D721Med (cell line): ENCODE measurements at regions not wholly inside any gene's neighbourhood (a gene's known extent, or its start where the extent isn't known, plus 50 kb on each side); places are given as distances from the start of the nearest gene placed in this dataset.

Source experiments
- DNase-seq: peaks from one replicate; pipeline ENCODE4 v3.0.0; 2011; ENCODE audit warnings: low spot score; ENCODE audit not compliant: insufficient read length
- FAIRE-seq: peaks from 2 replicates; lab custom pipeline; 2011; peaks lifted over from hg19 to GRCh38; lab: Jason Lieb, UNC
- TF ChIP-seq, protein P1 (sequence below): IDR thresholded peaks from 2 replicates; pipeline ENCODE4 v1.5.1; 2012; ENCODE audit warnings: mild to moderate bottlenecking, control low read depth; ENCODE audit not compliant: insufficient read depth; ENCODE audit errors: missing control alignments

DNA sequence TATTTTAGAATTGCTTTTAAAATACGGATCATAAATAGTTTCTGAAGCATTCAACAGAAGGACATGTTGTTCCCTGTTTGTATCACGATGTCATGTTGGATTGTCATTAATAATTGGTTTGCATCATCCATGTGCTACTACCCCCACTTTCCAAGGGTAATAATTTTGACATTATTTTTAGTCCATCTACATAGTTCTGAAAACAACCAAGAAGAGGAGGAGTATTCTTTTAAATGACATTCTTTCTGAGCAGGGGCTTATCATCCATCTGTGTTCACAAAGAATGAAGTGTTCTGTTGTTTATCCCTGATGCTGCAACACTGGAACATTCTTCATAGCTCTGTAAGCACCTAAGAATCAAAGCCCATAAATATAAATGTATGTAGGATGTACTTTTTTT lies 151.0 kb upstream of the CITED2 start:
- TF ChIP-seq, protein P1, sequence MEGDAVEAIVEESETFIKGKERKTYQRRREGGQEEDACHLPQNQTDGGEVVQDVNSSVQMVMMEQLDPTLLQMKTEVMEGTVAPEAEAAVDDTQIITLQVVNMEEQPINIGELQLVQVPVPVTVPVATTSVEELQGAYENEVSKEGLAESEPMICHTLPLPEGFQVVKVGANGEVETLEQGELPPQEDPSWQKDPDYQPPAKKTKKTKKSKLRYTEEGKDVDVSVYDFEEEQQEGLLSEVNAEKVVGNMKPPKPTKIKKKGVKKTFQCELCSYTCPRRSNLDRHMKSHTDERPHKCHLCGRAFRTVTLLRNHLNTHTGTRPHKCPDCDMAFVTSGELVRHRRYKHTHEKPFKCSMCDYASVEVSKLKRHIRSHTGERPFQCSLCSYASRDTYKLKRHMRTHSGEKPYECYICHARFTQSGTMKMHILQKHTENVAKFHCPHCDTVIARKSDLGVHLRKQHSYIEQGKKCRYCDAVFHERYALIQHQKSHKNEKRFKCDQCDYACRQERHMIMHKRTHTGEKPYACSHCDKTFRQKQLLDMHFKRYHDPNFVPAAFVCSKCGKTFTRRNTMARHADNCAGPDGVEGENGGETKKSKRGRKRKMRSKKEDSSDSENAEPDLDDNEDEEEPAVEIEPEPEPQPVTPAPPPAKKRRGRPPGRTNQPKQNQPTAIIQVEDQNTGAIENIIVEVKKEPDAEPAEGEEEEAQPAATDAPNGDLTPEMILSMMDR: no peak
- DNase-seq: no peak
- FAIRE-seq: no peak

DNA sequence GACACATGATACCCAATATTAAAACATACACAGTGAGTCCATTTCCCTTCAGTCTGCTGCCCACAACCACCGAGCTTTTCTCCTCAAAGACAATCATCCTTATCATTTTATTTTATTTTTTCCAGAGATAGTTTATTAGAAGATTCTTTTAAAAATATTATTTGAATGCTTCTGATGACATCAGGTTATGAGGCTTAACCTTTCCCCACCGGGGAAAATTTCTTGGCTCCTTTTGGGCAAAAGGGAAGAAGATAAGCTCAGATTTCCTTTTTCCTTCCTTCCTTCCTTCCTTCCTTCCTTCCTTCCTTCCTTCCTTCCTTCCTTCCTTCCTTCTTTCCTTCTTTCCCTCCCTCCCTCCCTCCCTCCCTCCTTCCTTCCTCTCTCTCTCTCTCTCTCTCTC lies 149.5 kb upstream of the CITED2 start:
- DNase-seq (no peak), FAIRE-seq (no peak)
- TF ChIP-seq, protein P1: no peak

GRCh38 chr6:139522511-139523220 lies 148.2 kb upstream of the CITED2 start:
- no peak for FAIRE-seq
- TF ChIP-seq, protein P1: no peak
- no peak for DNase-seq

- no peak for FAIRE-seq
- TF ChIP-seq, protein P1: no peak
- DNase-seq: no peak
Measured at GRCh38 chr6:139521338-139521737, 146.9 kb upstream of the CITED2 start.

GRCh38 chr6:139520321-139520768 lies 145.9 kb upstream of the CITED2 start:
- TF ChIP-seq, protein P1: no peak
- FAIRE-seq (no peak), DNase-seq (no peak)

DNA sequence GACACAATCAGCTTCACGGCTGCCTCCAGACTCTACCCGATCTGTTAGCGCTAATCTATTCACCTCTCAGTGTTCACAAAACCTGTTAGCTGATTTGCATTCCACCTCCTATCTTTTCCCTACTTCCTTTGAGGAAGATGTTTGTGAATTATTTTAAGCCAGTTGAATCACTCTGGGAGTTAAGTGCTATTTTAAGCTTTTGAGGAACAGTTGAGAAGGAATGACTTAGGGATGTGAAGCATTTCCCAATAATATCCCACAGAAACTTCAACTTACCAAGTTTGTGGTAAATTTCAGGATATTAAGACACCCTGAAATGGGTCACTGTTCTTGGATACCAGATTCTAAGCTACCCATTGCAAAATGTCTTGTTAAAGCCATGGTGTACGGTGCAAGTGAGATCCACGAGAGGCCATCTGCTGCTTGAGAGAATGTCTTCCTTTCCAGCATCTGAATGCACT lies 145.2 kb upstream of the CITED2 start:
- TF ChIP-seq, protein P1: no peak
- FAIRE-seq: no peak
- no peak for DNase-seq

- FAIRE-seq: no peak
- TF ChIP-seq, protein P1: no peak
Measured at GRCh38 chr6:139519097-139519496, 144.6 kb upstream of the CITED2 start.

More at GRCh38 chr6:139519097-139519496, 144.6 kb upstream of the CITED2 start:
- DNase-seq: no peak
